Hematopoietic multipotent progenitor cell (in vitro differentiated cells): ENCODE measurements at regions not wholly inside any gene's neighbourhood (a gene's known extent, or its start where the extent isn't known, plus 50 kb on each side); places are given as distances from the start of the nearest gene placed in this dataset.

Experiments used
- DNase-seq, 3 donors: peaks; one replicate each; pipeline ENCODE4 v3.0.0-alpha.2; 2011 to 2015; ENCODE audit warnings: low read depth in 2 of 3, low spot score in 2 of 3

GRCh38 chr2:5285061-5285460, 407.1 kb upstream of the SOX11 start:
- no peak for DNase-seq

- no peak for DNase-seq
These were observed 406.1 kb upstream of the SOX11 start for GRCh38 chr2:5285872-5286769.

- DNase-seq, result no peak
These were observed 404.4 kb upstream of the SOX11 start for GRCh38 chr2:5287558-5288334.

GRCh38 chr2:5290900-5291546, 401.2 kb upstream of the SOX11 start:
- DNase-seq, result no peak

GRCh38 chr2:5304640-5305039, 387.5 kb upstream of the SOX11 start:
- DNase-seq, result no peak

GRCh38 chr2:5315041-5315440, 377.1 kb upstream of the SOX11 start:
- no peak for DNase-seq

GRCh38 chr2:5315512-5315911, 376.7 kb upstream of the SOX11 start:
- no peak for DNase-seq

GRCh38 chr2:5316001-5316490, 376.1 kb upstream of the SOX11 start:
- DNase-seq, result no peak

GRCh38 chr2:5319493-5319892, 372.7 kb upstream of the SOX11 start:
- DNase-seq, result no peak

GRCh38 chr2:5322396-5322795, 369.8 kb upstream of the SOX11 start:
- DNase-seq, result no peak

GRCh38 chr2:5325523-5325922, 366.7 kb upstream of the SOX11 start:
- no peak for DNase-seq

- DNase-seq, result no peak
These were observed 363.4 kb upstream of the SOX11 start for GRCh38 chr2:5328826-5329225.

- no peak for DNase-seq
These were observed 362.4 kb upstream of the SOX11 start for GRCh38 chr2:5329763-5330162.

- no peak for DNase-seq
These were observed 361.2 kb upstream of the SOX11 start for GRCh38 chr2:5330961-5331360.

GRCh38 chr2:5332925-5333324, 359.3 kb upstream of the SOX11 start:
- DNase-seq, result no peak

GRCh38 chr2:5339473-5339872, 352.7 kb upstream of the SOX11 start:
- DNase-seq, result no peak

- DNase-seq, result no peak
These were observed 348.3 kb upstream of the SOX11 start for GRCh38 chr2:5343785-5344335.

- DNase-seq, result no peak
These were observed 339.9 kb upstream of the SOX11 start for GRCh38 chr2:5352286-5352685.

- no peak for DNase-seq
These were observed 338.6 kb upstream of the SOX11 start for GRCh38 chr2:5353565-5353964.

- DNase-seq, result no peak
These were observed 332.8 kb upstream of the SOX11 start for GRCh38 chr2:5359397-5359796.

- DNase-seq, result no peak
These were observed 332.1 kb upstream of the SOX11 start for GRCh38 chr2:5360081-5360480.
